Thyroid gland (tissue), 4 donors: ENCODE measurements at regions not wholly inside any gene's neighbourhood (a gene's known extent, or its start where the extent isn't known, plus 50 kb on each side); places are given as distances from the start of the nearest gene placed in this dataset.

Source experiments
- CTCF ChIP-seq, 6 experiments: fragments of 200-600 bp in 3 of 6; fragments of 450-650 bp in 3 of 6; sonication (generic) in 3 of 6; IDR thresholded peaks; one replicate each; pipeline ENCODE4 v1.5.1; 2016 to 2019; ENCODE audit warnings: antibody characterized with exemption in 6 of 6, mild to moderate bottlenecking in 2 of 6, inconsistent platforms in 1 of 6, moderate library complexity in 1 of 6
- POLR2A ChIP-seq, 2 donors: fragments of 450-650 bp; IDR thresholded peaks; one replicate each; pipeline ENCODE4 v1.6.1; 2017; ENCODE audit warnings: antibody characterized with exemption in 2 of 2, mild to moderate bottlenecking in 2 of 2, moderate library complexity in 1 of 2

DNA sequence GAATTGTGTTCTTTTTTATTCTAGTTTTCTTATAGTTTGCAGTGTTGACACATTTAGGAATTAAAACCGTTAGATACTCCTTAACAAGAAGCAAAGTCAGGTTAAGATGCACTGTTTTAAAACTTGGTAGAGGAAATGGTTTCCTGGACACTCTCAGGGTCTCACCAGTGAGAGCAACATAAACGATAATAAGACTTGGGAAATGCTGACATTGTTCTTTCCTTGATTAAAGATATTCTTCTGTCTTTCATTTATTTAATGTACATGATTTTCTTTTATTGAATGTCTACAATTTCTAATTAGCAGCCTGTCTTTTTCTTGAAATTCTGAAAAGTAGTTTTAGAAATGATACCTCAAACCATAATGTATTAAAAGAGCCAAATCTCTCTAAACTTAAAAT lies 707.9 kb upstream of the CHD1 start:
- no peak for TF ChIP-seq CTCF (IDR thresholded peaks at IDR 0.05)
- TF ChIP-seq POLR2A (IDR thresholded peaks at IDR 0.05) = no peak
